Middle frontal gyrus (tissue), 1 donor: ENCODE measurements at regions not wholly inside any gene's neighbourhood (a gene's known extent, or its start where the extent isn't known, plus 50 kb on each side); places are given as distances from the start of the nearest gene placed in this dataset.

Source experiments
- DNase-seq: peaks from one replicate; pipeline ENCODE4 v3.0.0-alpha.2; 2015; ENCODE audit warnings: low spot score; ENCODE audit errors: extremely low spot score

DNA sequence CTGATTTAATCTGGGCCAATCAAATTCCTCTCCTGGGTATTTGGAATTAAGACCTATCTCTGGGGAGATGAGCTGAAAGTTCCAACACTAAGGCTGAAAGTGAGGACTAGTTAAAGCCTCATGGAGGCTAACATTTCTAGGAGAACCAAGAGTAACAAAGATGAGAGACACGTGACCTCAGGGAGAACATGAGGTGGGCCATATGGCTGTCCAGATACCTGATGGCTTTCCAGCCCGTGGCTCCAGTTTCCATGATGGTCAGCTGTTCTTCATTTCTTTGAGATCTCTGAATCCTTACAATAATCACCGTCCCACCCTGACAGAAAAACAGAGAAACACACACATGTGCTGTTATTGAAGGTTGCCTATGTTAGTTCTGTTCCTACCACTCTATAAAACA is 66.1 kb downstream of the LEPR start:
- DNase-seq, result no peak

- DNase-seq, result no peak
Observed at GRCh38 chr1:65489481-65489880, 69.0 kb downstream of the LEPR start.

GRCh38 chr1:65490231-65491009 is 70.0 kb downstream of the LEPR start:
- DNase-seq, result no peak

GRCh38 chr1:65491472-65491871 is 71.0 kb downstream of the LEPR start:
- no peak for DNase-seq

GRCh38 chr1:65493802-65494201 is 73.3 kb downstream of the LEPR start:
- no peak for DNase-seq

- DNase-seq, result no peak
Observed at GRCh38 chr1:65494671-65495070, 74.2 kb downstream of the LEPR start.

DNA sequence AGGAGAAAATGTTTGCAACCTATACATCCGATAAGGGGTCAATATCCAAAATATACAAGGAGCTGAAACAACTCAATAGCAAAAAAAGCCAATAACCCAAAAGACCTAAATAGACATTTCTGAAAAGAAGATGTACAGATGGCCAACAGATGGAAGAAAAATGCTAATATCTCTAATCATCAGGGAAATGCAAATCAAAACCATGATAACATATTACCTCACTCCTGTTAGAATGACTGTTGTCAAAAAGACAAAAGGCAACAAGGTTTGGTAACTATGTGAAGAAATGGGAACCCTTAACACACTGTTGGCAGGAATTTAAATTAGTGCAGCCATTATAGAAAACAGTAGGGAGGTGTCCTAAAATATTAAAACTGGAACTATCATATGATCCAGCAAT is 74.7 kb downstream of the LEPR start:
- no peak for DNase-seq

- no peak for DNase-seq
Observed at GRCh38 chr1:65497256-65497830, 76.9 kb downstream of the LEPR start.

DNA sequence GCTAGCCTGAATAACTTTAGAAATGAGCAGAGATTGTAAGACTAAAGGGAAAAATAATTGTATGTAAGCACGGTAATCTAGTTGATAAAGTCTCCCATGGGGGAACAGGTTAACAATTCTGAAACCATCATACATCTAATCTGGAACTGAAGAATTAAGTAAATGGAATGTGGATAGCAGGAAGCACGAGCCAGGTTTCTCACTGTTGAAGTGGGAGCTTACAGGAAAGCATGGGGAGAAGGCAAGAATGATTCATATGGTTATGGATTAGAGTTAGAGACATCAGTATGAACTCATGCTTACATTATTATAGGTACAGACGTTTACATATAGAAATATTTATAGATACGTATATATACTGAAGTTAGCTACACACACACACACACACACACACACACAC is 83.0 kb downstream of the LEPR start:
- DNase-seq, result no peak

DNA sequence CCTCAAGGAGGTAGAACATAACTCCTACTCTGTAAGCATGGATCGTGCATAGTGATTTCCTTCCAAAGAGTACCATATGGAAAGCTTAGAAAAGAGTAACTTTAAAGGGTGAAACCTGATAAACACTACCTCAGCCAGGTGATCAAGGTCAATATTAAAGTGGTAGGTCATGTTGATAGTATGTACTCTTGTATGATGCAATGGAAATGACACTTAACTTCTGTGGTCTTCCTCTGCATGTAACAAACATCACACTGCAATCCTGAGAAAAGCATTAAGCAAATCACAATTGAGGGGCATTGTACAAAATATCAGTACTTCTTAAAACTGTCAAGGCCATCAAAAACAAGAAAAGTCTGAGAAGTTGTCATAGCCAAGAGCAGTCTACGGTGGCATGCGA is 83.8 kb downstream of the LEPR start:
- DNase-seq, result no peak

DNA sequence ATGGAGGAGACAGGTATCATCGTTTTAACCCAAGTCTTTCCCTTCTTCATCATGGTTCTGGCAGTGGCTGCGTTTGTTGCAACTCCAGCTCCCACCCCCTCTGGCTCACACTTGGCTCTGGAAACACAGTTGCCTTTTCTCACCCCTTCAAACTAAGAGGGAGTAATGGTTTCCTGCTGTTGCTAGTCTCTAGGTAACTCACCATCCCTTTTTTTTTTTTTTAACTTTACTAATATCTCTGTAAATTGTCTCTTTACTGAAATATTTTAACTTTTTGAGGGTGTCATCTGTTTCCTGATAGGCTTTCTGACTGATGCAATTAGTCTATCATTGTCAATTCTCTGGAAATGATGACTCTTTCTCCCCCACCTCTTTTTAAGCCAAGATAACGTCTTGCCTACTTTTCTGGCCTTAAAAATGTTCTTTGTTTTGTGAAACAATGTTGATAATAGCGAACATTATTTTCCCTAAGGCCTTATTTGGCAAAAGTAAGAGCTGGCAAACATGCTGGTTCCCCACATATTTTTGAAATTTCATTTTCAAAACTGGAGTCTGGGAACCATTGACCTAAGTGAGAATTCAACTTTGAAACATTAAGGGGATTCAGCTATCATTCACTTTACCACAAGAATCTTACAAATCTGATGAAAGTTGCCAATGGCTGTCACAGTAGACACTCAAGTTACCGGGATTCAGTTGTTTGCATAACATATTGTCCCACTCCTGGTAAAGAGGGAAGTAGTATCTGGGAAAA is 85.3 kb downstream of the LEPR start:
- DNase-seq, result no peak

- no peak for DNase-seq
Observed at GRCh38 chr1:65508051-65508450, 87.6 kb downstream of the LEPR start.

GRCh38 chr1:65509912-65510680 is 89.6 kb downstream of the LEPR start:
- DNase-seq, result no peak

DNA sequence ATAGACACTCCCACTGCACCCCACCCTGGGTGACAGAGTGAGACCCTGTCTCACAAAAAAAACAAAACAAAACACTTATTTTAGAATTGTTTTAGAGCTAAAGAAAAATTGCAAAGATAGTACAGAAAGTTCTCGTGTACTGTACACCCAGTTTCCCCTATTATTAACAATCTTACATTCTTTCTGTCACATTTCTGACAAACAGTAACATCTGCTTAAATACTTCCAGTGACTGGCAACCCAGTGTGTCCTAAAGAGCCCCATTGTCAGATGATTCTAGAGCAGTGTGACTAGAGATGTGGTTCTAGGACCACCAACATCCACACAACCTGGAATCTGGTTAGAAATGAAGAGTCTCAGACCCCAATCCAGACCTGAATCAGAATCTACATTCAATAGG is 90.5 kb downstream of the LEPR start:
- DNase-seq, result no peak

- no peak for DNase-seq
Observed at GRCh38 chr1:65512383-65512782, 91.9 kb downstream of the LEPR start.

DNA sequence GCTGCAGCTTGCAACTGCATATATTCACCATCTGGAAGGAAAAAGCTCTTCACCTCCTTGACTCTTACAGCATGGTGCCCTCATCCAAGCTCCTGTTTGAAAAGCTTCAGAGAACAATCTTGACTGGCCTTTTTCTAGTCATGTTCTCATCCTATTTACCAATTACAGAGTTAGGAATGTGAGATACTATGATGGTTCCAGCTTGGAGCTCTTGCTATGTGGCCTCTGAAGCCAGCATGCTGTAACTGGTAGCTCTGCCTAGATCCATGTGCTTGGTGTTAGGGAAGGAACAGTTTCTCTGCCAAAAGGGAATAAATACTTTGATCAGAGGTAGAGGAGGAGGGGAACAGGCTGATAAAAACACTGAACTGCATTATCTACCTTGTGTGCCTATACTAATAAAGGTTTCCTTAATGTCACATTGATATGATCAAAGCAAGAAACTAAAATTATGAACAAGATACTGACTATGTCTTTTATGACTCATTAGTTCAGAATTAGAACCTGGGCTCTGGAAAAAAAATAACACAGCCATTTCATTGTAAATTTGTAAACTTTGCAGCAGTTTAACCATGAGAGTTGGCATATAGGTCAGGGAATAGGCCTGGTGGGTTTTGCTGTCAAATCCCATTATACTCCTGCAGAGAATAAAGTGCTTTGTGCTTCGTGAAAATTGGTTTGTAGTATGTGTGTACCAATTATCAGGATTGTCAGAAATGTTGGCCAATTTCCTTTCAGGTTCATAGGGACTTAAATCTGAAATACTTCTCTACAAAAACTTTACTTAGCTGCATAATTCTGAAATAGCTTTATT is 92.7 kb downstream of the LEPR start:
- no peak for DNase-seq

DNA sequence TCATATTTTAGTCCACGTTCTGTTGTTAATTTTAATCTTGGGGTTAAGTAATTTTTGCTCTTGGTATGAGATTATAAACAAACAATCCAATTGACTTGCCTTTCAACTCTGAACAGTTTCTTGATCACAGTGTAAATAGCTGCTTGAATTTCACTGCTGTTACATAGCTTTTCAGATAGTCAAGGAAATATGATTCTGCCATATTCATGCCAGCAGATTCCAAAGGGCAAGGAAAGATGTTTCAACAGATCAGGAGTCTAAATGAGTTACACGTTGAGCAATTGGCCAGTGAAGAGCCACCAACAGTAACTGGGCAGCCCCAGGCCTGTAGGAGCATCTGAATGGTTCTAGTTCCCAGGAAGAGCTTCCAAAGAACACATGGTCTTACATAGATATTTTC is 93.6 kb downstream of the LEPR start:
- no peak for DNase-seq

- DNase-seq, result no peak
Observed at GRCh38 chr1:65524931-65525265, 104.4 kb downstream of the LEPR start.

DNA sequence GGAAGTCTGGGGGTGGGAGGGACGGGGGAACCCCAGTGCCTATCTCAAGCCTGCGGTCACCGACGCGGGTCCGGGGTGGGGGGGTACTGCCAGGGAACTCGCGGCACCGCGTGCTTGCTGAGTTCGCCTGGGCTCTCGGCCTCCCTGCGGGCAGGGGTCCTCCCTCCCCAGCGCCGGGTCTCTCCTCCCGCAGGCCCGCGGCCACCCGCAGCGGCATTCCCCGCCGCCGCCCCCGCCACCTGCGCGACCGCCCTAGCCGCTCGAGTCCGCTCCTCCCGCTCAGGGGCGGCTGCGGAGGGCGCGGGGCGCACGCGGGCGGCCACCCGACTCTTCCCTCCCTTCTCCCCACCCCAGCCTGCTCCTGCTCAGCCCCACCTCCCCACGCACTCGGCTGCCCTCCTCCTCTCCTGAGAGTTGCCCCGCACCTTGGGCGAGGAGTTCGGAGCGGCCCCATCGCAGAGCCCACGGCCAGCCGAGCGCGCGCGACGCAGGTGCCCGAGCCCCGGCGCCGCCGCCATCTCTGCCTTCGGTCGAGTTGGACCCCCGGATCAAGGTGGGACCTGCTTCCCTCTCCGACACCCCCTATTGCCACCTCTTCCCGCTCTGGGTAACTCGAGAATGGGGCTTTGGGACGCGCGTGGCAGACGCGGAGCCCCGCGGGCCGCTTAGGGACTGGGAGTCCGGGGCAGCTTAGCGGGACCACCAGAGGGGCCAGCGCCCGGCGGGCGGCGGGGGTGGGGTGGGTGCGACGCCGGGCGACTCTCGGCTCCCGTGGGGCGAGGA is 105.0 kb downstream of the LEPR start:
- DNase-seq, result no peak

GRCh38 chr1:65526049-65526556 is 105.6 kb downstream of the LEPR start:
- no peak for DNase-seq
